Activated CD4-positive, alpha-beta T cell treated with anti-CD3 and anti-CD28 coated beads, Interleukin-2, amount 10 ng/mL, durations not matched to agents 7 days and 5 days (primary cell): ENCODE measurements at regions not wholly inside any gene's neighbourhood (a gene's known extent, or its start where the extent isn't known, plus 50 kb on each side); places are given as distances from the start of the nearest gene placed in this dataset.
"Not testable (repeated sequence)": the region's sequence is repeated elsewhere in the genome, so short reads cannot be mapped to it uniquely, and the experiment has no call there.

Experiments used
- CTCF ChIA-PET: fragments of 350-600 bp; sonication (Branson Sonifier 250); formaldehyde crosslinking; loops from one replicate; lab custom pipeline; 2021; ENCODE audit warnings: antibody characterized with exemption; lab: Charles Lee
- POLR2A ChIA-PET: fragments of 350-600 bp; sonication (Branson Sonifier 250); formaldehyde crosslinking; loops from one replicate; lab custom pipeline; 2021; ENCODE audit warnings: antibody characterized with exemption; lab: Charles Lee
- DNase-seq: peaks from one replicate; pipeline ENCODE4 v3.0.0-alpha.2; 2020
- H3K27ac Mint-ChIP-seq: one replicate; pipeline ENCODE4 v1.8.0; 2021; ENCODE audit warnings: mild to moderate bottlenecking, moderate library complexity, mixed read lengths
- H3K27me3 Mint-ChIP-seq: one replicate; pipeline ENCODE4 v1.8.0; 2021; ENCODE audit warnings: mixed read lengths
- H3K36me3 Mint-ChIP-seq: one replicate; pipeline ENCODE4 v1.8.0; 2021; ENCODE audit warnings: low read depth, mixed read lengths
- H3K4me1 Mint-ChIP-seq: one replicate; pipeline ENCODE4 v1.8.0; 2021; ENCODE audit warnings: mixed read lengths
- H3K4me3 Mint-ChIP-seq: one replicate; pipeline ENCODE4 v1.8.0; 2021; ENCODE audit warnings: mild to moderate bottlenecking, moderate library complexity, mixed read lengths
- H3K9me3 Mint-ChIP-seq: one replicate; pipeline ENCODE4 v1.8.0; 2021; ENCODE audit warnings: mixed read lengths

- CTCF ChIA-PET = no interaction called here
- DNase-seq = no peak
- POLR2A ChIA-PET = no interaction called here
- Mint-ChIP-seq H3K27ac (no peak overlapping the region), H3K27me3 (no peaks in the 10 kb centered on the region), H3K9me3 (no peaks in the 10 kb centered on the region), H3K36me3 (no peaks in the 10 kb centered on the region), H3K4me1 (no peaks in the 10 kb centered on the region), H3K4me3 (no peak overlapping the region)
These were observed 233.1 kb downstream of the ZIC4 start for GRCh38 chr3:147173257-147173656.

DNA sequence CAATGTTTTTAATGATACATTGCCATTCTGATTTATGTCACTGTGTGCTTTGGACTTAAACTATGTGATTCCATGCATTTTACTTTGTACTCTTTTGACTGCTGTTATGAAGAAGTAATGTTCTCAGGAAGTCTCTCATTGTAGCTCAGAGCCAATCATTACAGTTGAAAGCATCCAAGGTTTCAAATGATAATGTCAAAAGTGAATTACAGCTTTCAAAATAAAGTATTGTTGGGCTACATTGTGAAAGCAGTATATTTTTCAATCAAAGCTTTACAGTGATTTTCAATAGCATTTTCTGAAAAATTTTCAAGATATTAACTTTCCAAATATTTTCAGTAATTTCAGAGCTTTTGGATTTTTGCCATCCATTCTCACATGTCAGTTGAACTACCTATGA lies 243.6 kb downstream of the ZIC4 start:
- Mint-ChIP-seq H3K4me1 (no peaks in the 10 kb centered on the region), H3K27ac (no peak overlapping the region), H3K27me3 (no peaks in the 10 kb centered on the region), H3K4me3 (no peak overlapping the region), H3K36me3 (no peaks in the 10 kb centered on the region), H3K9me3 (peaks cover 5% of the 10 kb centered on the region)
- POLR2A ChIA-PET = no interaction called here
- CTCF ChIA-PET = no interaction called here
- no peak for DNase-seq

DNA sequence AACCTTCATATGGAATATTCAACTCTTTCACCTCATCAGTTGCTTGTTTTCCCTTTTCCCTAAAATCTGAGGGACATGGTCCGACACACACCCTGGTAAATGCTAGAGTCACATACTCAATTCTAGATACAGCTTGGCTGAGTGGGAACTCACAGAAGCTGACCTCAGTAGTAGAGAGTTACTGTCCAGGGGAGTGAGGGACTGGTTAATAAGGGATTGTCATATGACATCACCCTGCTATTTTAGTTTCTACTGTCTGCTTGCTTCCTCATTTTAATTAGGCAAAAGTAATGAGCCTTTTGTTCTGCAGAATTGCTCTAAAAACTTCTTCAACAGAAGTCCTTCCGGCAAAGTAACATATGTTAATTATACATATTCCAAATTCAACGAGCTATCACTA lies 244.5 kb downstream of the ZIC4 start:
- CTCF ChIA-PET = no interaction called here
- Mint-ChIP-seq H3K27me3 (no peaks in the 10 kb centered on the region), H3K4me3 (no peak overlapping the region), H3K4me1 (no peaks in the 10 kb centered on the region), H3K9me3 (peaks cover 5% of the 10 kb centered on the region), H3K36me3 (no peaks in the 10 kb centered on the region), H3K27ac (no peak overlapping the region)
- POLR2A ChIA-PET = no interaction called here
- no peak for DNase-seq

GRCh38 chr3:147160984-147161383 lies 245.4 kb downstream of the ZIC4 start:
- H3K27ac Mint-ChIP-seq = no peak overlapping the region
- H3K4me3 Mint-ChIP-seq = no peak overlapping the region
- peaks cover 6% of the 10 kb centered on the region for H3K9me3 Mint-ChIP-seq
- H3K27me3 Mint-ChIP-seq = no peaks in the 10 kb centered on the region
- POLR2A ChIA-PET = no interaction called here
- H3K4me1 Mint-ChIP-seq = no peaks in the 10 kb centered on the region
- no peaks in the 10 kb centered on the region for H3K36me3 Mint-ChIP-seq
- CTCF ChIA-PET = no interaction called here
- DNase-seq = no peak

DNA sequence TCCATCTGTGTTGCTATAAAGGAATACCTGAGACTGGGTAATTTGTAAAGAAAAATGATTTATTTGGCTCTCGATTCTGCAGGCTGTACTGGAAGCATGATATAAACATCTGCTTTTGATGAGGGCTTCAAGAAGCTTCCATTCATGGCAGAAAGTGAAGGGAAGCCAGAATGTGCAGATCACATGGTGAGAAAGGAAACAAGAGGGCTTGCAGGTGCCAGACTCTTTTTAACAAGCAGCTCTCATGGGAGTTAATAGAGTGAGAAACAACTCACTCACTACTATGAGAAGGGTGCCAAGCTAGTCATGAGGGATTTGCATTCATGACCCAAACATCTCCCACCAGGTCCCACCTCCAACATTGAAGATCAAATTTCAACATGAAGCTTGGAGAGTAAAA lies 247.2 kb downstream of the ZIC4 start:
- no peaks in the 10 kb centered on the region for H3K4me1 Mint-ChIP-seq
- no peaks in the 10 kb centered on the region for H3K27me3 Mint-ChIP-seq
- no peak overlapping the region for H3K4me3 Mint-ChIP-seq
- POLR2A ChIA-PET = no interaction called here
- DNase-seq = no peak
- H3K36me3 Mint-ChIP-seq = no peaks in the 10 kb centered on the region
- H3K9me3 Mint-ChIP-seq = peaks cover 12% of the 10 kb centered on the region
- no peak overlapping the region for H3K27ac Mint-ChIP-seq
- CTCF ChIA-PET = no interaction called here

DNA sequence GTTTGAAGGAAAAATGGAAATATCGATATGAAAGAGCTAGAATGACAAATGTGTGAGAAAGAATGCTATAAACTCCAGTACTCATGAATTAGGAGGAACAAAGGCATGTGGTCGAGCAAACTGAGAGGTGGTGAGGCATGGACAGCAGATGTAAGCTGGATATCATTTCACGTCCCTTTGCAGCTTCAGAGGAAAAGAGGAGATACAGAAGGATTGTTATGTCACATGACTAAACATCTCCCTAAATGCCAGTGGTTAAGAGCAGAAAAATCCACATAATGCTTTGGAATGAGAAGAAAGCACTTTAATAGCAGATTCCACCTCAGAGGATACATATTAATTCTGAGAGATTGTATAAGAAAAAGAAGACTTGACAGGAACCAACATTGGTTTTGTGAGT lies 248.7 kb downstream of the ZIC4 start:
- no peaks in the 10 kb centered on the region for H3K36me3 Mint-ChIP-seq
- no peaks in the 10 kb centered on the region for H3K27me3 Mint-ChIP-seq
- CTCF ChIA-PET = no interaction called here
- H3K9me3 Mint-ChIP-seq = peaks cover 12% of the 10 kb centered on the region
- no peak for DNase-seq
- no peaks in the 10 kb centered on the region for H3K4me1 Mint-ChIP-seq
- H3K27ac Mint-ChIP-seq = no peak overlapping the region
- POLR2A ChIA-PET = no interaction called here
- no peak overlapping the region for H3K4me3 Mint-ChIP-seq

DNA sequence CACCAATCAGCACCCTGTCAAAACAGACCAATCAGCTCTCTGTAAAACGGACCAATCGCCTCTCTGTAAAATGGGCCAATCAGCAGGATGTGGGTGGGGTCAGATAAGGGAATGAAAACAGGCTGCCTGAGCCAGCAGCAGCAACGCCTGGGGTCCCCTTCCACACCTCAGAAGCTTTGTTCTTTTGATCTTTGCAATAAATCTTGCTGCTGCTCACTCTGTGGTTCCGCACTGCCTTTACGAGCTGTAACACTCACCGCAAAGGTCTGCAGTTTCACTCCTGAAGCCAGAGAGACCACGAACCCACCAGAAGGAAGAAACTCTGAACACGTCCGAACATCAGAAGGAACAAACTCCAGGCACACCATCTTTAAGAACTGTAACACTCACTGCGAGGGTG lies 251.4 kb downstream of the ZIC4 start:
- DNase-seq, CTCF ChIA-PET, H3K4me3 Mint-ChIP-seq, POLR2A ChIA-PET, H3K27me3 Mint-ChIP-seq, H3K27ac Mint-ChIP-seq, H3K4me1 Mint-ChIP-seq, H3K36me3 Mint-ChIP-seq: not testable (repeated sequence)
- H3K9me3 Mint-ChIP-seq = peaks cover 15% of the 10 kb centered on the region

DNA sequence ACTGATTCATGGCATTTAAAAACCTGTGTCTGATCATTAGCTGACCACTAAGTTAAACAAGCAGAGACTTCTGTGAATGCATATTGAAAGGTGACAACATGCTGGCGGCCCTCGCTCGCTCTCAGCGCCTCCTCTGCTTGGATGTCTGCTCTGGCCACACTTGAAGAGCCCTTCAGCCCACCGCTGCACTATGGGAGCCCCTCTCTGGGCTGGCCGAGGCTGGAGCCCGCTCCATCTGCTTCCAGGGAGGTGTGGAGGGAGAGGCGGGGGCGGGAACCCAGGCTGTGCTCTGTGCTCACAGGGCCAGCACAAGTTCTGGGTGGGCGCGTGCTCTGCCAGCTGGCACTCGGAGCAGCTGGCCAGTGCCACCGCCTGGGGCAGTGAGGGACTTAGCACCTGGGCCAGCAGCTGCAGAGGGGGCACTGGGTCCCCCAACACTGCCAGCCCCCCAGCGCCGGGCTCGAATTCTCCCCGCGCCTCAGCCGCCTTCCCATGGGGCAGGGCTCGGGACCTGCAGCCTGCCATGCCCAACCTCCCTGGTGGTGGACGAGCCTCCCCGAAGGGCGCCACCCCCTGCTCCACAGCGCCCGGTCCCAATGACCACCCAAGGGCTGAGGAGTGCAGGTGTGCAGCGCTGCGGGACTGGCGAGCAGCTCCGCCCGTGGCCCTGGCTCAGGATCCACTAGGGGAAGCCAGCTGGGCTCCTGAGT lies 252.4 kb downstream of the ZIC4 start:
- H3K27me3 Mint-ChIP-seq = no peaks in the 10 kb centered on the region
- H3K27ac Mint-ChIP-seq = no peak overlapping the region
- no peaks in the 10 kb centered on the region for H3K36me3 Mint-ChIP-seq
- ChIA-PET POLR2A (no interaction called here), CTCF (no interaction called here)
- peaks cover 12% of the 10 kb centered on the region for H3K9me3 Mint-ChIP-seq
- no peaks in the 10 kb centered on the region for H3K4me1 Mint-ChIP-seq
- no peak overlapping the region for H3K4me3 Mint-ChIP-seq
- no peak for DNase-seq

GRCh38 chr3:147152476-147152875 lies 253.9 kb downstream of the ZIC4 start:
- no peaks in the 10 kb centered on the region for H3K27me3 Mint-ChIP-seq
- H3K27ac Mint-ChIP-seq = no peak overlapping the region
- ChIA-PET POLR2A (no interaction called here), CTCF (interaction anchor here (0.7 kb wide), 1 partner anchor 209 kb away, joined by 3 read pairs; no protein-coding TSS in a partner anchor)
- no peaks in the 10 kb centered on the region for H3K36me3 Mint-ChIP-seq
- no peak overlapping the region for H3K4me3 Mint-ChIP-seq
- no peak for DNase-seq
- peaks cover 10% of the 10 kb centered on the region for H3K9me3 Mint-ChIP-seq
- no peaks in the 10 kb centered on the region for H3K4me1 Mint-ChIP-seq

GRCh38 chr3:147141516-147142288 lies 264.6 kb downstream of the ZIC4 start:
- Mint-ChIP-seq H3K4me1 (no peaks in the 10 kb centered on the region), H3K27me3 (no peaks in the 10 kb centered on the region), H3K36me3 (no peaks in the 10 kb centered on the region), H3K27ac (no peak overlapping the region), H3K9me3 (peaks cover 2% of the 10 kb centered on the region), H3K4me3 (no peak overlapping the region)
- DNase-seq = no peak
- ChIA-PET CTCF (no interaction called here), POLR2A (no interaction called here)

DNA sequence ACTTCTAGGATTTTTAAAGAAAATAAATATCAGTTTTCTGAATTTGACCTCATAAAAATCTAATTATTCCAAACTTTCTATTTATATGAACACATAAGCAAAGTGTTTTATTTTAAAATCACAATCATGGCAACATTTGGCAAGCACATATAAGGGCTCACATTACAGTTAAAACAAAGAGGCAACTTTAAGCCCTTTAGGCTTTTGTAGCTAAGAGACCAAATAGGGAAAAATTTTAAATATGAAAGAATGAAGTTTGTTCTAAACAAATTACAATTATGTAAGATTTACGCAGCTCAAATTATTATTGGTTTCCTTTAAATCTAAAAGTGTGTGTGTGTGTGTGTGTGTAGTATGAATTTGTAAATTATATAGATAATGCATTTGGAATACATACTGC lies 267.0 kb downstream of the ZIC4 start:
- DNase-seq = no peak
- Mint-ChIP-seq H3K4me1 (no peaks in the 10 kb centered on the region), H3K36me3 (no peaks in the 10 kb centered on the region), H3K4me3 (no peak overlapping the region), H3K9me3 (peaks cover 2% of the 10 kb centered on the region), H3K27ac (no peak overlapping the region), H3K27me3 (no peaks in the 10 kb centered on the region)
- ChIA-PET CTCF (interaction anchor here (1.0 kb wide), 1 partner anchor 10 kb away, joined by 3 read pairs; no protein-coding TSS in a partner anchor), POLR2A (no interaction called here)

GRCh38 chr3:147132168-147132567 lies 274.2 kb downstream of the ZIC4 start:
- ChIA-PET CTCF (no interaction called here), POLR2A (no interaction called here)
- no peak for DNase-seq
- no peaks in the 10 kb centered on the region for H3K4me1 Mint-ChIP-seq
- no peaks in the 10 kb centered on the region for H3K27me3 Mint-ChIP-seq
- H3K27ac Mint-ChIP-seq = no peak overlapping the region
- H3K9me3 Mint-ChIP-seq = no peaks in the 10 kb centered on the region
- no peak overlapping the region for H3K4me3 Mint-ChIP-seq
- H3K36me3 Mint-ChIP-seq = no peaks in the 10 kb centered on the region

DNA sequence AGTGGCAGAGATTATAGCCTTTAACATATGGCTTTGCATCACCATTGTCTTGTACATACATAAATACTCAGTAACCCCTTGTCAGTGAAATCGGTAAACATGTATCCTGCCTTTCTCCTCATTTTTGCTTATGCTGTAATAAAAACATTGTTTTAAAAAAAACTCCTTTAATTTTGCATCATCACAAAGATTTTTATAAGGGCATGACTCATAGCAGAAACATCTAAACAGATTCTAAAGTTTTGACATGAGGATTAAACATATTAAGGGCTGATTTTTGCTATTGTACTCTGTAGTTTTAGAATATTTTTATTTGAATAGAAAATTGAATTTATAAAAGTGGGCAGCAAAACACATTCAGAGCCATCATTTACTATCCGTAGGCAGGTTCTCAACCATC lies 275.9 kb downstream of the ZIC4 start:
- H3K27me3 Mint-ChIP-seq = no peaks in the 10 kb centered on the region
- DNase-seq = no peak
- H3K9me3 Mint-ChIP-seq = no peaks in the 10 kb centered on the region
- H3K4me3 Mint-ChIP-seq = no peak overlapping the region
- H3K4me1 Mint-ChIP-seq = no peaks in the 10 kb centered on the region
- ChIA-PET CTCF (no interaction called here), POLR2A (no interaction called here)
- H3K36me3 Mint-ChIP-seq = no peaks in the 10 kb centered on the region
- H3K27ac Mint-ChIP-seq = no peak overlapping the region
